ENCODE measurements at regions not wholly inside any gene's neighbourhood (a gene's known extent, or its start where the extent isn't known, plus 50 kb on each side); places are given as distances from the start of the nearest gene placed in this dataset.

GRCh38 chr5:74179701-74180100 lies 460.8 kb downstream of the ENC1 start:
- TF ChIP-seq, protein P1, sequence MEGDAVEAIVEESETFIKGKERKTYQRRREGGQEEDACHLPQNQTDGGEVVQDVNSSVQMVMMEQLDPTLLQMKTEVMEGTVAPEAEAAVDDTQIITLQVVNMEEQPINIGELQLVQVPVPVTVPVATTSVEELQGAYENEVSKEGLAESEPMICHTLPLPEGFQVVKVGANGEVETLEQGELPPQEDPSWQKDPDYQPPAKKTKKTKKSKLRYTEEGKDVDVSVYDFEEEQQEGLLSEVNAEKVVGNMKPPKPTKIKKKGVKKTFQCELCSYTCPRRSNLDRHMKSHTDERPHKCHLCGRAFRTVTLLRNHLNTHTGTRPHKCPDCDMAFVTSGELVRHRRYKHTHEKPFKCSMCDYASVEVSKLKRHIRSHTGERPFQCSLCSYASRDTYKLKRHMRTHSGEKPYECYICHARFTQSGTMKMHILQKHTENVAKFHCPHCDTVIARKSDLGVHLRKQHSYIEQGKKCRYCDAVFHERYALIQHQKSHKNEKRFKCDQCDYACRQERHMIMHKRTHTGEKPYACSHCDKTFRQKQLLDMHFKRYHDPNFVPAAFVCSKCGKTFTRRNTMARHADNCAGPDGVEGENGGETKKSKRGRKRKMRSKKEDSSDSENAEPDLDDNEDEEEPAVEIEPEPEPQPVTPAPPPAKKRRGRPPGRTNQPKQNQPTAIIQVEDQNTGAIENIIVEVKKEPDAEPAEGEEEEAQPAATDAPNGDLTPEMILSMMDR (IDR thresholded peaks at IDR 0.05), result no peak
- no peak for TF ChIP-seq EP300 (IDR thresholded peaks at IDR 0.05)

Data from ovary (tissue), 3 donors.